HEK293T (cell line): ENCODE measurements at regions not wholly inside any gene's neighbourhood (a gene's known extent, or its start where the extent isn't known, plus 50 kb on each side); places are given as distances from the start of the nearest gene placed in this dataset.

Experiments used
- BHLHE40 ChIP-seq: fragments of 450-650 bp; IDR thresholded peaks from 2 replicates; pipeline ENCODE4 v1.6.1; 2016; ENCODE audit warnings: mild to moderate bottlenecking, moderate library complexity, borderline replicate concordance
- FOXA1 ChIP-seq: fragments of 450-650 bp; IDR thresholded peaks from 2 replicates; pipeline ENCODE4 v1.6.1; 2016; ENCODE audit warnings: mild to moderate bottlenecking
- PKNOX1 ChIP-seq: fragments of 450-650 bp; IDR thresholded peaks from 2 replicates; pipeline ENCODE4 v1.6.1; 2016
- SUZ12 ChIP-seq: fragments of 450-650 bp; IDR thresholded peaks from 2 replicates; pipeline ENCODE4 v1.6.1; 2016; ENCODE audit warnings: mild to moderate bottlenecking
- TARDBP ChIP-seq: fragments of 450-650 bp; IDR thresholded peaks from 2 replicates; pipeline ENCODE4 v1.6.1; 2016

GRCh38 chr4:33485111-33485510, 2759.2 kb downstream of the ARAP2 start:
- no peak for TF ChIP-seq FOXA1
- no peak for TF ChIP-seq PKNOX1
- no peak for TF ChIP-seq TARDBP
- no peak for TF ChIP-seq SUZ12
- TF ChIP-seq BHLHE40, result no peak
